Peyer's patch (tissue), 4 donors: ENCODE measurements at regions not wholly inside any gene's neighbourhood (a gene's known extent, or its start where the extent isn't known, plus 50 kb on each side); places are given as distances from the start of the nearest gene placed in this dataset.

ENCODE experiments used
- DNase-seq, 3 donors: peaks; one replicate each; pipeline ENCODE4 v3.0.0-alpha.2; 2017 to 2019
- H3K27ac ChIP-seq, 4 donors: fragments of 200-600 bp; sonication (generic); one replicate each; pipeline ENCODE4 v1.5.1; 2016 to 2019
- H3K27me3 ChIP-seq, 2 donors: fragments of 200-600 bp; sonication (generic); one replicate each; pipeline ENCODE4 v1.5.1; 2019
- H3K36me3 ChIP-seq, 3 donors: fragments of 200-600 bp; sonication (generic); one replicate each; pipeline ENCODE4 v1.5.1; 2016 to 2019
- H3K4me1 ChIP-seq, 4 donors: fragments of 200-600 bp; sonication (generic); one replicate each; pipeline ENCODE4 v1.5.1; 2016 to 2019
- H3K4me3 ChIP-seq, 4 donors: fragments of 200-600 bp; sonication (generic); 1 replicate in 3 of 4; 2 replicates in 1 of 4; pipeline ENCODE4 v1.5.1; 2016 to 2019; ENCODE audit warnings: mild to moderate bottlenecking in 1 of 4
- H3K9me3 ChIP-seq, 4 donors: fragments of 200-600 bp; sonication (generic); one replicate each; pipeline ENCODE4 v1.5.1; 2016 to 2019; ENCODE audit warnings: mild to moderate bottlenecking in 1 of 4
- CTCF ChIP-seq, 6 experiments: fragments of 450-650 bp in 4 of 6; fragments of 200-600 bp in 2 of 6; sonication (generic) in 1 of 6; IDR thresholded peaks; one replicate each; pipeline ENCODE4 v1.5.1; 2017 to 2019; ENCODE audit warnings: antibody characterized with exemption in 6 of 6, mild to moderate bottlenecking in 3 of 6, moderate library complexity in 1 of 6
- POLR2A ChIP-seq, 2 donors: fragments of 450-650 bp; IDR thresholded peaks; one replicate each; pipeline ENCODE4 v1.5.1; 2017; ENCODE audit warnings: antibody characterized with exemption in 2 of 2, mild to moderate bottlenecking in 2 of 2, moderate library complexity in 2 of 2

GRCh38 chr7:53413021-53413420 lies 377.6 kb downstream of the POM121L12 start:
- H3K4me3 ChIP-seq, result no peak overlapping the region

GRCh38 chr7:53415816-53416215 lies 380.4 kb downstream of the POM121L12 start:
- H3K9me3 ChIP-seq, result no peaks in the 10 kb centered on the region

More at GRCh38 chr7:53413021-53413420, 377.6 kb downstream of the POM121L12 start:
- TF ChIP-seq POLR2A (IDR thresholded peaks at IDR 0.05) (no peak), CTCF (IDR thresholded peaks at IDR 0.05) (no peak)
- DNase-seq, result no peak
- Histone ChIP-seq H3K9me3 (no peaks in the 10 kb centered on the region), H3K27ac (no peak overlapping the region), H3K27me3 (no peaks in the 10 kb centered on the region), H3K4me1 (no peaks in the 10 kb centered on the region), H3K36me3 (no peaks in the 10 kb centered on the region)

GRCh38 chr7:53418834-53419482 lies 383.5 kb downstream of the POM121L12 start:
- H3K27ac ChIP-seq, result no peak overlapping the region

More at GRCh38 chr7:53415816-53416215, 380.4 kb downstream of the POM121L12 start:
- no peak for TF ChIP-seq CTCF (IDR thresholded peaks at IDR 0.05)
- Histone ChIP-seq H3K4me3 (no peak overlapping the region), H3K27me3 (no peaks in the 10 kb centered on the region), H3K36me3 (no peaks in the 10 kb centered on the region), H3K4me1 (no peaks in the 10 kb centered on the region), H3K27ac (no peak overlapping the region)
- DNase-seq, result no peak

GRCh38 chr7:53420550-53420949 lies 385.1 kb downstream of the POM121L12 start:
- Histone ChIP-seq H3K4me3 (no peak overlapping the region), H3K9me3 (no peaks in the 10 kb centered on the region), H3K4me1 (no peaks in the 10 kb centered on the region), H3K27ac (no peak overlapping the region), H3K36me3 (no peaks in the 10 kb centered on the region), H3K27me3 (no peaks in the 10 kb centered on the region)
- TF ChIP-seq CTCF (IDR thresholded peaks at IDR 0.05) (no peak), POLR2A (IDR thresholded peaks at IDR 0.05) (no peak)
- no peak for DNase-seq

More at GRCh38 chr7:53418834-53419482, 383.5 kb downstream of the POM121L12 start:
- Histone ChIP-seq H3K36me3 (no peaks in the 10 kb centered on the region), H3K27me3 (no peaks in the 10 kb centered on the region), H3K9me3 (no peaks in the 10 kb centered on the region), H3K4me3 (no peak overlapping the region), H3K4me1 (no peaks in the 10 kb centered on the region)
- no peak for DNase-seq
- TF ChIP-seq CTCF (IDR thresholded peaks at IDR 0.05) (no peak), POLR2A (IDR thresholded peaks at IDR 0.05) (no peak)

GRCh38 chr7:53422291-53422690 lies 386.9 kb downstream of the POM121L12 start:
- TF ChIP-seq CTCF (IDR thresholded peaks at IDR 0.05) (no peak), POLR2A (IDR thresholded peaks at IDR 0.05) (no peak)
- no peak for DNase-seq

More at GRCh38 chr7:53422291-53422690, 386.9 kb downstream of the POM121L12 start:
- H3K9me3 ChIP-seq, result peaks cover 0 to 5% (median 0%) of the 10 kb centered on the region in 4 donors
- H3K36me3 ChIP-seq, result no peaks in the 10 kb centered on the region
- no peak overlapping the region for H3K4me3 ChIP-seq
- H3K27me3 ChIP-seq, result no peaks in the 10 kb centered on the region
- H3K4me1 ChIP-seq, result no peaks in the 10 kb centered on the region
- H3K27ac ChIP-seq, result no peak overlapping the region
